ENCODE measurements at regions not wholly inside any gene's neighbourhood (a gene's known extent, or its start where the extent isn't known, plus 50 kb on each side); places are given as distances from the start of the nearest gene placed in this dataset.

- CTCF ChIA-PET (ENCODE audit: low intra/inter-chr PET ratio), result no interaction called here
- FAIRE-seq, result no peak
- no peak overlapping the region for H2AFZ ChIP-seq (ENCODE audit: low read depth, low read length)
Measured at GRCh38 chr20:9949563-9949962, 85.2 kb upstream of the ANKEF1 start.

More at GRCh38 chr20:9949563-9949962, 85.2 kb upstream of the ANKEF1 start:
- POLR2A ChIA-PET, result interaction anchor here (0.6 kb wide), 1 partner anchor 439 kb away, joined by 3 read pairs; no protein-coding TSS in a partner anchor
- Histone ChIP-seq H4K20me1 (replicated peaks; ENCODE audit: control insufficient read depth, insufficient read depth, low read length) (no peaks in the 10 kb centered on the region), H3K9me3 (replicated peaks; ENCODE audit: control insufficient read depth, insufficient read depth, low read depth, low read length) (no peaks in the 10 kb centered on the region), H3K4me3 (no peak overlapping the region), H3K9ac (ENCODE audit: insufficient read depth in 1 of 2, low read depth in 2 of 2, low read length in 2 of 2) (no peak overlapping the region), H3K36me3 (ENCODE audit: control insufficient read depth, insufficient read depth, low read length) (no peaks in the 10 kb centered on the region), H3K4me1 (replicated peaks in 1 of 2; ENCODE audit: control insufficient read depth in 2 of 2, insufficient read depth in 2 of 2, low read length in 2 of 2) (no peaks in the 10 kb centered on the region), H3K9me1 (ENCODE audit: control insufficient read depth, insufficient read depth, low read length) (no peaks in the 10 kb centered on the region), H3K4me2 (ENCODE audit: insufficient read depth, low read length) (no peak overlapping the region), H3K79me2 (ENCODE audit: control insufficient read depth, insufficient read depth, low read length) (no peaks in the 10 kb centered on the region), H3K27me3 (ENCODE audit: control insufficient read depth in 2 of 2, insufficient read depth in 2 of 2, low read length in 2 of 2) (no peaks in the 10 kb centered on the region), H3K27ac (ENCODE audit: extremely low read depth, low read depth, low read length) (no peak overlapping the region)
- intact Hi-C loops (cut with micrococcal nuclease), result no loop called here
- no TSS peak for BruUV-seq (replicated peaks)
- in situ Hi-C loops (cut with MboI), result no loop called here
- TF ChIP-seq ZNF449 (CRISPR knock-in tag; IDR thresholded peaks at IDR 0.05) (no peak), PML (IDR thresholded peaks at IDR 0.05; ENCODE audit: low read length) (no peak), ZNF347 (CRISPR knock-in tag; IDR thresholded peaks at IDR 0.05; ENCODE audit: low read depth) (no peak), POLR2B (IDR thresholded peaks at IDR 0.05; ENCODE audit: low read depth, partially characterized antibody) (no peak), RNF219 (CRISPR knock-in tag; IDR thresholded peaks at IDR 0.05) (no peak), TRIM28 (IDR thresholded peaks at IDR 0.05) (no peak), KAT2B (IDR thresholded peaks at IDR 0.05; ENCODE audit: low read depth, low read length) (no peak), BRD4 (IDR thresholded peaks at IDR 0.05) (no peak)
- 0% methylated on average over 1 of the region's 1 CpG for WGBS (ENCODE audit: insufficient coverage, low coverage, missing lambda C conversion rate)
- DNase-seq (ENCODE audit: extremely low read depth in 1 of 4, low spot score in 3 of 4), result no peak
- no peak for ATAC-seq
